HL-60 (cell line): ENCODE measurements at regions not wholly inside any gene's neighbourhood (a gene's known extent, or its start where the extent isn't known, plus 50 kb on each side); places are given as distances from the start of the nearest gene placed in this dataset.

Experiments
- REST ChIP-seq: IDR thresholded peaks from 2 replicates; pipeline ENCODE4 v1.6.1; 2012; ENCODE audit warnings: low read depth; ENCODE audit not compliant: insufficient replicate concordance
- TF ChIP-seq, protein P1 (sequence below): IDR thresholded peaks from one replicate; pipeline ENCODE4 v1.5.1; 2011; ENCODE audit warnings: low read length, control low read depth, inconsistent platforms; ENCODE audit not compliant: insufficient read depth

DNA sequence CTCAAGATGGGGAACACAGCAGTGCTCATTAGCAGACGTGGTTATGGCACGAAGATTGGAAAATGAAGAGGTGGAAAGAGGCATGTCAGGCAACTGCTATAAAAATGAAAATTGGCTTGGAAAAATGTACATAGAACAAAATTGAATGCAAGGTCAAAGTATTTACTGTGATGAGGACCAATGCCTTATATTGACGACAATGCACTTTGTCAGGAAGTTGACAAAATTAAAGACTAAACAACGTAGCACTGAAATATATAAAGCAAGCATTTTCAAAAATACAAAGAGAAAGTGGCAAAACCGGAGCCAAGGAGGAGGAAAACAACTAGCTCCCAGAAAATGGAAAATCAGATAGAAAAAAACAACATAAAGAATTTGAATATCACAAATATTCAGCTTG lies 113.7 kb upstream of the SGCG start:
- TF ChIP-seq, protein P1, sequence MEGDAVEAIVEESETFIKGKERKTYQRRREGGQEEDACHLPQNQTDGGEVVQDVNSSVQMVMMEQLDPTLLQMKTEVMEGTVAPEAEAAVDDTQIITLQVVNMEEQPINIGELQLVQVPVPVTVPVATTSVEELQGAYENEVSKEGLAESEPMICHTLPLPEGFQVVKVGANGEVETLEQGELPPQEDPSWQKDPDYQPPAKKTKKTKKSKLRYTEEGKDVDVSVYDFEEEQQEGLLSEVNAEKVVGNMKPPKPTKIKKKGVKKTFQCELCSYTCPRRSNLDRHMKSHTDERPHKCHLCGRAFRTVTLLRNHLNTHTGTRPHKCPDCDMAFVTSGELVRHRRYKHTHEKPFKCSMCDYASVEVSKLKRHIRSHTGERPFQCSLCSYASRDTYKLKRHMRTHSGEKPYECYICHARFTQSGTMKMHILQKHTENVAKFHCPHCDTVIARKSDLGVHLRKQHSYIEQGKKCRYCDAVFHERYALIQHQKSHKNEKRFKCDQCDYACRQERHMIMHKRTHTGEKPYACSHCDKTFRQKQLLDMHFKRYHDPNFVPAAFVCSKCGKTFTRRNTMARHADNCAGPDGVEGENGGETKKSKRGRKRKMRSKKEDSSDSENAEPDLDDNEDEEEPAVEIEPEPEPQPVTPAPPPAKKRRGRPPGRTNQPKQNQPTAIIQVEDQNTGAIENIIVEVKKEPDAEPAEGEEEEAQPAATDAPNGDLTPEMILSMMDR: no peak
- no peak for TF ChIP-seq REST
